ENCODE measurements at regions not wholly inside any gene's neighbourhood (a gene's known extent, or its start where the extent isn't known, plus 50 kb on each side); places are given as distances from the start of the nearest gene placed in this dataset.

DNA sequence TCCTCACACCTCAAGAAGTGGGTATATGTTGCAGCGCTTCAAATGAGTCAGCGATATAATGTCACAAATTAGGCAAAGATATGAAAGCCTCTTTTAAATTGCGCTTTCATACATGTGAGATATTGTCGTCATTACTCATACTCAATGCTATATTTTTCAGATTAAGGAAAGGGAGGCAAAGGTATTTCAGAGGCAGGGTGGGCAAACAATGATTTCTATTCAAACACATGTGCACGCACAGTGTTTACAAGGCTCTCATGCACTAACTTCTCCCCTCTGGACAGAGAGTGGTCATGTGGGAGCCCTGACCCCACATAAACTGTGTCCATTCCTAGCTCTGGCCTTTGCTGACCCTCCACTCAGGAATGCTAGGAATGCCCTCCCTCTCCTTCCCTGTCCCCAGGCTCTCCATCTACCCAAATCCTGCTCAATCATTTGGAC, 112.1 kb upstream of the TMEM170B start:
- Mint-ChIP-seq H3K36me3 (ENCODE audit: low read depth) (no peaks in the 10 kb centered on the region), H3K9me3 (ENCODE audit: low read depth) (no peaks in the 10 kb centered on the region), H3K27ac (ENCODE audit: unreplicated experiment) (no peak overlapping the region), H3K4me3 (ENCODE audit: unreplicated experiment) (no peak overlapping the region), H3K4me1 (ENCODE audit: low read depth) (peaks cover 62% of the 10 kb centered on the region), H3K27me3 (ENCODE audit: low read depth) (no peaks in the 10 kb centered on the region)
- TF ChIP-seq, protein P1, sequence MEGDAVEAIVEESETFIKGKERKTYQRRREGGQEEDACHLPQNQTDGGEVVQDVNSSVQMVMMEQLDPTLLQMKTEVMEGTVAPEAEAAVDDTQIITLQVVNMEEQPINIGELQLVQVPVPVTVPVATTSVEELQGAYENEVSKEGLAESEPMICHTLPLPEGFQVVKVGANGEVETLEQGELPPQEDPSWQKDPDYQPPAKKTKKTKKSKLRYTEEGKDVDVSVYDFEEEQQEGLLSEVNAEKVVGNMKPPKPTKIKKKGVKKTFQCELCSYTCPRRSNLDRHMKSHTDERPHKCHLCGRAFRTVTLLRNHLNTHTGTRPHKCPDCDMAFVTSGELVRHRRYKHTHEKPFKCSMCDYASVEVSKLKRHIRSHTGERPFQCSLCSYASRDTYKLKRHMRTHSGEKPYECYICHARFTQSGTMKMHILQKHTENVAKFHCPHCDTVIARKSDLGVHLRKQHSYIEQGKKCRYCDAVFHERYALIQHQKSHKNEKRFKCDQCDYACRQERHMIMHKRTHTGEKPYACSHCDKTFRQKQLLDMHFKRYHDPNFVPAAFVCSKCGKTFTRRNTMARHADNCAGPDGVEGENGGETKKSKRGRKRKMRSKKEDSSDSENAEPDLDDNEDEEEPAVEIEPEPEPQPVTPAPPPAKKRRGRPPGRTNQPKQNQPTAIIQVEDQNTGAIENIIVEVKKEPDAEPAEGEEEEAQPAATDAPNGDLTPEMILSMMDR (IDR thresholded peaks at IDR 0.05) = no peak
- DNase-seq (ENCODE audit: low spot score) = no peak

DNA sequence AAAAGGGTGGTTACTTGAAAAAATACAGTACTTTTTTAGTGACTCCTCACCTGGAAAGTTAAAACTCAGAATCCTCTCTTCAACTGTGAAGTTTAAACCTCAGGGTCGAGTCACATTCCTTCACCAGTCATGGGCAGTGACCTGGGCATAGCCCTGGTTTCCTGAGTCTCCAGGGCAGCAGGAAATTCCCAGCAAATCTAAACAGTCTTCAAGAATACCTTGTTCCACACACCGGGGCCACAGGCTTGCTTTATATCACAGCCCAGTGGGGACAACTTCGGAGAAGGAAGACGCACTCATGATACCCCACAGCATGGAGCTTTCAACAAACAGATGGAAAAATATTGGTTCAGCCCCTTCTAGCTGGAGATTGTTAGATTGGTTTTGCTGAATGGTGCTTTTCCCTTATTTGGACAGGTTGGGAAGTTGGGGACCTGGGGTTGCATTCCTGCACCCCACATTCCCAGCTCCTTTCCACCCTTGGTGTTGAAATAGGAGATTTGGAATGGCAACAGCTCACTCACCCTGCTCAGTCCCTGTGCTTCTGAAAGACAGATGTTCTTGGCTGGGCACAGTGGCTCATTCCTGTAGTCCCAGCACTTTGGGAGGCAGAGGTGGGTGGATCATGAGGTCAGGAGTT, 113.0 kb upstream of the TMEM170B start:
- Mint-ChIP-seq H3K4me3 (ENCODE audit: unreplicated experiment) (no peak overlapping the region), H3K4me1 (ENCODE audit: low read depth) (peaks cover 54% of the 10 kb centered on the region), H3K36me3 (ENCODE audit: low read depth) (no peaks in the 10 kb centered on the region), H3K9me3 (ENCODE audit: low read depth) (no peaks in the 10 kb centered on the region), H3K27me3 (ENCODE audit: low read depth) (no peaks in the 10 kb centered on the region), H3K27ac (ENCODE audit: unreplicated experiment) (peak overlapping the region; percentile 86)
- no peak for DNase-seq (ENCODE audit: low spot score)
- TF ChIP-seq, protein P1 (IDR thresholded peaks at IDR 0.05) = no peak

DNA sequence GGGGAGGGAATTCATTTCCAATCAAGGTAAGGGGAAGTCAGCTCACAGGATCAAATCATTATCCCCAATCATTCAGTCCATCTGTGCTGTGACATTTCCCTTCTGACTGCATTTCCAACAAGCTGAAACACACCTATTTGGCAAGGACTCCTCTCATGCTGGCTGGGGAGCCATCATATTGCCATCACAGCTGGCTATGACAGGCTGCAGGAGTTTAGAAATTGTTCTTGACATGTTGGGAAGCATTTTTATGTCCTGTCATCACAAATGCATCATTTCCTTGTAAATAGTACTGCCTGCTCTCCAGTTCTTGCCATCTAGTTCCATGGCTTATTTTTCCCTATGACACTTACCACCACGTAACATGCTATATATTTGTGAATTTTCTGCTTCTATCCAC, 113.9 kb upstream of the TMEM170B start:
- TF ChIP-seq, protein P1 (IDR thresholded peaks at IDR 0.05) = no peak

DNA sequence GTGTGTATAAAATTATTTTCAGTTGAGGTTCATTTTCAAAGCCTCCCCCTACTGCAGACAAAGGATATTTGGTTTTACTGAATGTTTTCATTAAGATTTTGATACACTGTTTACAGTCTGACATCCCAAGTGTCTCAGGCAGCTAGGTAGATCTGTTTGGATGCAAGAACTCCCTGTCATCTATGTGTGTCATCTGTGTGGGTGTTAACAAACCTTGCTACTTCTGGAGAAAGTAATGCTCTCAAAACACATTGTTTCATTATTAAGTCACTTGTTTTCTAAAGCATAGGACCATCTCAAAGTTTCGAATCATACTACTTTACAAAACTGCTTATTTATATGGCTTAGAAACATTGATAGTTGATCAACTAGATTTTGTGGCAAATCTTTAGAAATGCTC, 114.5 kb upstream of the TMEM170B start:
- Mint-ChIP-seq H3K4me3 (ENCODE audit: unreplicated experiment) (no peak overlapping the region), H3K9me3 (ENCODE audit: low read depth) (no peaks in the 10 kb centered on the region), H3K4me1 (ENCODE audit: low read depth) (peaks cover 45% of the 10 kb centered on the region), H3K36me3 (ENCODE audit: low read depth) (no peaks in the 10 kb centered on the region), H3K27ac (ENCODE audit: unreplicated experiment) (no peak overlapping the region), H3K27me3 (ENCODE audit: low read depth) (no peaks in the 10 kb centered on the region)
- TF ChIP-seq, protein P1 (IDR thresholded peaks at IDR 0.05) = no peak
- DNase-seq (ENCODE audit: low spot score) = no peak

More for the DNA sequence above, 113.9 kb upstream of the TMEM170B start:
- no peak overlapping the region for H3K4me3 Mint-ChIP-seq (ENCODE audit: unreplicated experiment)
- peaks cover 49% of the 10 kb centered on the region for H3K4me1 Mint-ChIP-seq (ENCODE audit: low read depth)
- H3K27me3 Mint-ChIP-seq (ENCODE audit: low read depth) = no peaks in the 10 kb centered on the region
- H3K9me3 Mint-ChIP-seq (ENCODE audit: low read depth) = no peaks in the 10 kb centered on the region
- H3K36me3 Mint-ChIP-seq (ENCODE audit: low read depth) = no peaks in the 10 kb centered on the region
- peak overlapping the region; percentile 57 for H3K27ac Mint-ChIP-seq (ENCODE audit: unreplicated experiment)
- DNase-seq (ENCODE audit: low spot score) = no peak

DNA sequence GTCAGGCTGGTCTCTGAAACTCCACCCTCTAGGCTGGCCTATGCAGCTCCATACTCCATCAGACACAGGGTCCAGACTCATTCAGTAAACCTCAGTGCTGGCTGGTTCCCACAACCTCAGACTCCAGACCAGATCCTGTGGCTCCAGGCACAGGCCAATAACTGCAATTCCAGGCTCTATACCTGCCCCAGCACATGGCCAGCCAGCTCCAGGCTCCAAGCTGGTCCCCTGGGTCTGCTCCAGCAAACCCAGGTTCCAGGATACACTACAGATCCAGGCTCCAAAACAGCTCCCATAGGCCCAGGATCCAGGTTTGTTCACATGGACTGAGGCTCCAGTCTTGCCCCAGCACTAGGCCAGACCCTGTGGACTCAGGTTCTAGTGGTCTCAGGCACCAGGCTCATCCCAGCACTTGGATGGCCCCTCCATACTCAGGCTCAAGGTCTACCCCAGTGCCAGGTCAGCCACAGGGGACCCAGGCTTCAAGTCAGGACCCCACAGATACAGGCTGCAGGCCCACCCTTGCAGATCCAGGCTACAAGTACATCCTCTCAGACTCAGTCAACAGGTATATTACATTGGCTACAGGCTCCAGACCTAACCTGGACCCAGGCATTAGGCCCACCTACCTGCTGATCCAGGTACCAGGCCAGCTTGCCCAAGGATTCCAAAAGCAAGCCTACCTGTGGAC, 117.6 kb upstream of the TMEM170B start:
- Mint-ChIP-seq H3K4me1 (ENCODE audit: low read depth) (peaks cover 23% of the 10 kb centered on the region), H3K4me3 (ENCODE audit: unreplicated experiment) (no peak overlapping the region), H3K36me3 (ENCODE audit: low read depth) (no peaks in the 10 kb centered on the region)

More for the DNA sequence above, 117.6 kb upstream of the TMEM170B start:
- TF ChIP-seq, protein P1 (IDR thresholded peaks at IDR 0.05) = no peak
- Mint-ChIP-seq H3K27me3 (ENCODE audit: low read depth) (no peaks in the 10 kb centered on the region), H3K27ac (ENCODE audit: unreplicated experiment) (no peak overlapping the region), H3K9me3 (ENCODE audit: low read depth) (no peaks in the 10 kb centered on the region)
- no peak for DNase-seq (ENCODE audit: low spot score)

Data from chondrocyte (in vitro differentiated cells).